DOHH2 (cell line): ENCODE measurements at regions not wholly inside any gene's neighbourhood (a gene's known extent, or its start where the extent isn't known, plus 50 kb on each side); places are given as distances from the start of the nearest gene placed in this dataset.

Experiments
- CTCF ChIP-seq: fragments of 200-600 bp; sonication (generic); IDR thresholded peaks from one replicate; pipeline ENCODE4 v1.5.1; 2014; ENCODE audit warnings: antibody characterized with exemption, mild to moderate bottlenecking, low read depth, low read length; ENCODE audit not compliant: poor library complexity, severe bottlenecking
- EZH2phosphoT487 ChIP-seq: fragments of 200-600 bp; sonication (generic); IDR thresholded peaks from 2 replicates; pipeline ENCODE4 v1.6.1; 2017; ENCODE audit warnings: borderline replicate concordance, mild to moderate bottlenecking, antibody characterized with exemption, low read length, moderate library complexity, mixed read lengths

- TF ChIP-seq CTCF = no peak
- TF ChIP-seq EZH2phosphoT487 = no peak
Measured at GRCh38 chr5:166251786-166252185, 2039.7 kb upstream of the WWC1 start.
